ENCODE measurements at regions not wholly inside any gene's neighbourhood (a gene's known extent, or its start where the extent isn't known, plus 50 kb on each side); places are given as distances from the start of the nearest gene placed in this dataset.
"Not testable (repeated sequence)": the region's sequence is repeated elsewhere in the genome, so short reads cannot be mapped to it uniquely, and the experiment has no call there.

GRCh38 chr15:22242311-22242710 lies 162.0 kb downstream of the OR4M2 start:
- H3K36me3 ChIP-seq (ENCODE audit: control insufficient read depth, insufficient read depth, low read length); H3K27me3 ChIP-seq (ENCODE audit: control insufficient read depth, insufficient read depth, low read length); H3K4me1 ChIP-seq (ENCODE audit: control insufficient read depth, insufficient read depth, low read length); H3K4me3 ChIP-seq (ENCODE audit: low read depth, low read length); H3K27ac ChIP-seq (ENCODE audit: low read depth, low read length); H3K9ac ChIP-seq (ENCODE audit: low read length): not testable (repeated sequence)
- peaks cover 43% of the 10 kb centered on the region; the same call in 1 of the 2 replicates for H3K9me3 ChIP-seq (ENCODE audit: control insufficient read depth, insufficient read depth, low read depth, low read length)

GRCh38 chr15:22243440-22244130 lies 163.3 kb downstream of the OR4M2 start:
- no peaks in the 10 kb centered on the region for H3K27me3 ChIP-seq (ENCODE audit: control insufficient read depth, insufficient read depth, low read length)
- H3K9ac ChIP-seq (ENCODE audit: low read length): no peak overlapping the region
- H3K27ac ChIP-seq (ENCODE audit: low read depth, low read length): no peak overlapping the region
- H3K4me3 ChIP-seq (ENCODE audit: low read depth, low read length): no peak overlapping the region
- H3K36me3 ChIP-seq (ENCODE audit: control insufficient read depth, insufficient read depth, low read length): no peaks in the 10 kb centered on the region
- H3K4me1 ChIP-seq (ENCODE audit: control insufficient read depth, insufficient read depth, low read length): no peaks in the 10 kb centered on the region
- peaks cover 40% of the 10 kb centered on the region; the same call in 1 of the 2 replicates for H3K9me3 ChIP-seq (ENCODE audit: control insufficient read depth, insufficient read depth, low read depth, low read length)

- H3K27me3 ChIP-seq (ENCODE audit: control insufficient read depth, insufficient read depth, low read length); H3K4me1 ChIP-seq (ENCODE audit: control insufficient read depth, insufficient read depth, low read length); H3K4me3 ChIP-seq (ENCODE audit: low read depth, low read length); H3K36me3 ChIP-seq (ENCODE audit: control insufficient read depth, insufficient read depth, low read length); H3K9ac ChIP-seq (ENCODE audit: low read length); H3K27ac ChIP-seq (ENCODE audit: low read depth, low read length): not testable (repeated sequence)
- H3K9me3 ChIP-seq (ENCODE audit: control insufficient read depth, insufficient read depth, low read depth, low read length): peaks cover 56% of the 10 kb centered on the region; the same call in 1 of the 2 replicates
These were observed 169.2 kb downstream of the OR4M2 start for GRCh38 chr15:22249511-22249910.

- H3K9me3 ChIP-seq (ENCODE audit: control insufficient read depth, insufficient read depth, low read depth, low read length): peaks cover 57% of the 10 kb centered on the region; the same call in 1 of the 2 replicates
- H3K4me1 ChIP-seq (ENCODE audit: control insufficient read depth, insufficient read depth, low read length); H3K9ac ChIP-seq (ENCODE audit: low read length); H3K27ac ChIP-seq (ENCODE audit: low read depth, low read length); H3K36me3 ChIP-seq (ENCODE audit: control insufficient read depth, insufficient read depth, low read length); H3K27me3 ChIP-seq (ENCODE audit: control insufficient read depth, insufficient read depth, low read length); H3K4me3 ChIP-seq (ENCODE audit: low read depth, low read length): not testable (repeated sequence)
These were observed 170.4 kb downstream of the OR4M2 start for GRCh38 chr15:22250501-22251290.

- Histone ChIP-seq H3K36me3 (ENCODE audit: control insufficient read depth, insufficient read depth, low read length) (no peaks in the 10 kb centered on the region), H3K27me3 (ENCODE audit: control insufficient read depth, insufficient read depth, low read length) (no peaks in the 10 kb centered on the region), H3K27ac (ENCODE audit: low read depth, low read length) (no peak overlapping the region), H3K9ac (ENCODE audit: low read length) (no peak overlapping the region), H3K4me3 (ENCODE audit: low read depth, low read length) (no peak overlapping the region), H3K9me3 (ENCODE audit: control insufficient read depth, insufficient read depth, low read depth, low read length) (peaks cover 55% of the 10 kb centered on the region; the same call in 1 of the 2 replicates), H3K4me1 (ENCODE audit: control insufficient read depth, insufficient read depth, low read length) (no peaks in the 10 kb centered on the region)
These were observed 171.1 kb downstream of the OR4M2 start for GRCh38 chr15:22251422-22251821.

GRCh38 chr15:22252047-22252446 lies 171.7 kb downstream of the OR4M2 start:
- H3K9me3 ChIP-seq (ENCODE audit: control insufficient read depth, insufficient read depth, low read depth, low read length): peaks cover 58% of the 10 kb centered on the region; the same call in 1 of the 2 replicates
- not testable (repeated sequence) for H3K4me3 ChIP-seq (ENCODE audit: low read depth, low read length); H3K27ac ChIP-seq (ENCODE audit: low read depth, low read length); H3K9ac ChIP-seq (ENCODE audit: low read length); H3K27me3 ChIP-seq (ENCODE audit: control insufficient read depth, insufficient read depth, low read length); H3K4me1 ChIP-seq (ENCODE audit: control insufficient read depth, insufficient read depth, low read length); H3K36me3 ChIP-seq (ENCODE audit: control insufficient read depth, insufficient read depth, low read length)

DNA sequence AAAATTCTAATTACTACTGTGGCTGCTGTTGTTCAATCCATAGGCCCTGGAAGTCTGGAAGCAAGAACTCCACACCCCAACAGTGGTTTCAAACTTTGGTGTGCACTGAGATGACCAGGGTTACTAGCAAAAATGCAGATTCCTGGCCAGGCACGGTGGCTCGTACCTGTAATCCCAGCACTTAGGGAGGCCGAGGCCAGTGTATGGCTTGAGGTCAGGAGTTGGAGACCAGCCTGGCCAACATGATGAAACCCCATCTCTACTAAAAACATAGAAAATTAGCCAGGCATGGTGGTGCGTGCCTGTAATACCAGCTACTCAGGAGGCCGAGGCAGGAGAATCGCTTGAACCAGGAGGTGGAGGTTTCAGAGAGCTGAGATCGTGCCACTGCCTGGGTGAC lies 172.2 kb downstream of the OR4M2 start:
- H3K4me1 ChIP-seq (ENCODE audit: control insufficient read depth, insufficient read depth, low read length); H3K36me3 ChIP-seq (ENCODE audit: control insufficient read depth, insufficient read depth, low read length); H3K9ac ChIP-seq (ENCODE audit: low read length); H3K27me3 ChIP-seq (ENCODE audit: control insufficient read depth, insufficient read depth, low read length); H3K27ac ChIP-seq (ENCODE audit: low read depth, low read length); H3K4me3 ChIP-seq (ENCODE audit: low read depth, low read length): not testable (repeated sequence)
- H3K9me3 ChIP-seq (ENCODE audit: control insufficient read depth, insufficient read depth, low read depth, low read length): peaks cover 58% of the 10 kb centered on the region; the same call in 1 of the 2 replicates

DNA sequence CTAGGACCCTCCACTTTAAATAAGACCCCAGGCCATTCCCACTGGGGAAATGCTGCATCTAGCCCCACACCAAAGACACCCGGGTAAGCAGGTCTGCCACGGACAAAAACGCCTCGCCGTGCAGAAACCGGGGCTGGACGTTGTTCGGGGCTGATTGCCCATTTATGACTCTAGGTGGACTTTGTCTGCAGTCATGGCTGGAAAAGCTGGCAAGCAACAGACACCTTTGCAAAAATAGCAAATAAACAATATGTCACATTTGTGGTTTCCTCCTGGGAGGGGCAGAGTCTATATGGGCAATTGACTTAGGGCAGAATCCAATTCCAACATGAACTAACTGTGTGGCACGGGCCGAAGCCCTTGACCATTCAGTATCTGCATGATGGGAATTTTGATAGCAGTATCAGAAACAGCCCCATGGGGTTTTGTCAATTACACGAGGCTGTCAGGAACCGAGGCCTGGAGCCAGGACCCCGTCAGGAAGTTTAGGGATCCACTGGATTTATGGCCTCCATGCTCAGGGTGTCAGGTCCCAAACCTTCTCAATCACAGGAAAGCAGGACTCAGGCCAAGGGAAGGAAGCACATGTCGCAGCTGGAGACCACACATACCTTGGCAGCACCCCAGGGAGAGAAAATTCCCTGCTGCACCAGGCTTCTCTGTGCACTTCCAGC lies 172.8 kb downstream of the OR4M2 start:
- H3K27ac ChIP-seq (ENCODE audit: low read depth, low read length); H3K36me3 ChIP-seq (ENCODE audit: control insufficient read depth, insufficient read depth, low read length); H3K4me3 ChIP-seq (ENCODE audit: low read depth, low read length); H3K27me3 ChIP-seq (ENCODE audit: control insufficient read depth, insufficient read depth, low read length); H3K4me1 ChIP-seq (ENCODE audit: control insufficient read depth, insufficient read depth, low read length); H3K9ac ChIP-seq (ENCODE audit: low read length): not testable (repeated sequence)
- H3K9me3 ChIP-seq (ENCODE audit: control insufficient read depth, insufficient read depth, low read depth, low read length): peaks cover 52% of the 10 kb centered on the region; the same call in 1 of the 2 replicates

GRCh38 chr15:22253676-22254408 lies 173.5 kb downstream of the OR4M2 start:
- Histone ChIP-seq H3K9ac (ENCODE audit: low read length) (no peak overlapping the region), H3K27ac (ENCODE audit: low read depth, low read length) (no peak overlapping the region), H3K27me3 (ENCODE audit: control insufficient read depth, insufficient read depth, low read length) (no peaks in the 10 kb centered on the region), H3K4me3 (ENCODE audit: low read depth, low read length) (no peak overlapping the region), H3K4me1 (ENCODE audit: control insufficient read depth, insufficient read depth, low read length) (no peaks in the 10 kb centered on the region), H3K36me3 (ENCODE audit: control insufficient read depth, insufficient read depth, low read length) (no peaks in the 10 kb centered on the region), H3K9me3 (ENCODE audit: control insufficient read depth, insufficient read depth, low read depth, low read length) (peaks cover 55% of the 10 kb centered on the region)

DNA sequence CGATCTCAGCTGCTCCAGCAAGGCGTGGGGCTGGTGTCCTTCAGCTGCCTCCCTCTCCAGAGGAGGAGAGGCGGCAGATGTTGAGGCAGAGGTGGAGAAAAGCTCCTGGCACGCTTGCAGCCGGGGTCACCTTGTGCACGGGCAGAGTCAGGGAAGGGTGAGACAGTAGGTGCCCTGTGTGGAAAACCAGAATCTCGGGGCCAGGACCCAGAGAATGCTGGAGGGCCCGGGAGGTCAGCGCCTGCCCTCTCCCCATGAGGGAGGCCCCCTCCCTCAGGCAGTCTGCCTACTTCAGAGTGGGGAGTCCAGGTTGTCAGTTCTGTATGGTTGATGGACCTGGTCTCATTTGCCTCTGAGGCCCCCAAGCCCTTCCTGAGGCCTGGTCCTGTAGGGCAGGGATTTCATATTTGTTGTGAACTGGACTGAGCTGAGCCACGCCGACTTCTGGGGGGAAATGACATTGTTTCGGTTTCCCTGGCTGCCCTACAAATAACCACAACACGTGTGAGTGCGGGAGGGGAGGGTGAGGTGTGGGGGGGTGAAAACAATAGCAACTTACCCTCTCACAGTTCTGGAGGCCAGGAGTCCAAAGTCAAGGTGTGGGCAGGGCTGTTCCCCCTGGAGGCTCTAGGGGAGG lies 174.2 kb downstream of the OR4M2 start:
- not testable (repeated sequence) for H3K36me3 ChIP-seq (ENCODE audit: control insufficient read depth, insufficient read depth, low read length); H3K27ac ChIP-seq (ENCODE audit: low read depth, low read length); H3K27me3 ChIP-seq (ENCODE audit: control insufficient read depth, insufficient read depth, low read length); H3K4me1 ChIP-seq (ENCODE audit: control insufficient read depth, insufficient read depth, low read length); H3K4me3 ChIP-seq (ENCODE audit: low read depth, low read length); H3K9ac ChIP-seq (ENCODE audit: low read length)
- peaks cover 54% of the 10 kb centered on the region for H3K9me3 ChIP-seq (ENCODE audit: control insufficient read depth, insufficient read depth, low read depth, low read length)
